ENCODE measurements at regions not wholly inside any gene's neighbourhood (a gene's known extent, or its start where the extent isn't known, plus 50 kb on each side); places are given as distances from the start of the nearest gene placed in this dataset.
A peak's percentile ranks its signal among the peaks of the same experiment; 100 is the strongest.
"Not testable (repeated sequence)": the region's sequence is repeated elsewhere in the genome, so short reads cannot be mapped to it uniquely, and the experiment has no call there.

DNA sequence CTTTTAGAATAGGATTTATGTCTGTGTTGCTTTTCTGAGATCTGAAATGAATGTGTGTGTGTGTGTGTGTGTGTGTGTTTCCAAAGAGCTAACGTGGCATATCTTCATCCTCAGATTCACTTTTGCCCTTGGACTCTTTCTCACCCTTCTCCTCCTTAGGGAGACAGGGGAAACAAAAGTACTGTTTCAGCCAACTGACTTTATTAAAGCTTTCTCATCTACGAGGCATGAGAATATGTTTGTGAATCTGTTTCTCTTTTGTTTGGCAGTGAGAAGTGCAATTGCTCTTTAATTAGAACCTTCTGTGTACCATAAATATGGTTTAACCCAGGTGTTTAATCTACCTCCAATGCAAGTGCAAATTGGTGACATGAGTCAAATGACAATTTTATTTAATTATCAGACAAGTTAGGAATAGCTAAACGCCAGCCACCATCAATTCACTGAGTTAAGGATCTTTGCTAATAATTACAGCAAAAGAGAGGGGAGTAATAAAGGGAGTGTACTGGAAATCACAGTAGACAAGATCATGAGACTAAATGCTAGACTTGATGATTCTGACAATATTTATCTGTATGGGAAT lies 186.4 kb upstream of the COL3A1 start:
- TF ChIP-seq POLR2A (IDR thresholded peaks at IDR 0.05), result no peak
- TF ChIP-seq, protein P1, sequence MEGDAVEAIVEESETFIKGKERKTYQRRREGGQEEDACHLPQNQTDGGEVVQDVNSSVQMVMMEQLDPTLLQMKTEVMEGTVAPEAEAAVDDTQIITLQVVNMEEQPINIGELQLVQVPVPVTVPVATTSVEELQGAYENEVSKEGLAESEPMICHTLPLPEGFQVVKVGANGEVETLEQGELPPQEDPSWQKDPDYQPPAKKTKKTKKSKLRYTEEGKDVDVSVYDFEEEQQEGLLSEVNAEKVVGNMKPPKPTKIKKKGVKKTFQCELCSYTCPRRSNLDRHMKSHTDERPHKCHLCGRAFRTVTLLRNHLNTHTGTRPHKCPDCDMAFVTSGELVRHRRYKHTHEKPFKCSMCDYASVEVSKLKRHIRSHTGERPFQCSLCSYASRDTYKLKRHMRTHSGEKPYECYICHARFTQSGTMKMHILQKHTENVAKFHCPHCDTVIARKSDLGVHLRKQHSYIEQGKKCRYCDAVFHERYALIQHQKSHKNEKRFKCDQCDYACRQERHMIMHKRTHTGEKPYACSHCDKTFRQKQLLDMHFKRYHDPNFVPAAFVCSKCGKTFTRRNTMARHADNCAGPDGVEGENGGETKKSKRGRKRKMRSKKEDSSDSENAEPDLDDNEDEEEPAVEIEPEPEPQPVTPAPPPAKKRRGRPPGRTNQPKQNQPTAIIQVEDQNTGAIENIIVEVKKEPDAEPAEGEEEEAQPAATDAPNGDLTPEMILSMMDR (IDR thresholded peaks at IDR 0.05), result no peak
- Histone ChIP-seq H3K36me3 (ENCODE audit: low read depth, missing control alignments) (no peaks in the 10 kb centered on the region), H3K9me3 (no peaks in the 10 kb centered on the region), H3K27me3 (no peaks in the 10 kb centered on the region), H3K27ac (peak overlapping the region in 1 of 2 donors; percentile 57), H3K4me3 (no peak overlapping the region), H3K4me1 (peaks cover 3% of the 10 kb centered on the region)
- intact Hi-C loops (cut with DNase I; ENCODE audit: low total_unique reads), result no loop called here
- 25 to 39% methylated on average over 3 of the region's 3 CpGs for WGBS, 2 donors
- no peak for DNase-seq

DNA sequence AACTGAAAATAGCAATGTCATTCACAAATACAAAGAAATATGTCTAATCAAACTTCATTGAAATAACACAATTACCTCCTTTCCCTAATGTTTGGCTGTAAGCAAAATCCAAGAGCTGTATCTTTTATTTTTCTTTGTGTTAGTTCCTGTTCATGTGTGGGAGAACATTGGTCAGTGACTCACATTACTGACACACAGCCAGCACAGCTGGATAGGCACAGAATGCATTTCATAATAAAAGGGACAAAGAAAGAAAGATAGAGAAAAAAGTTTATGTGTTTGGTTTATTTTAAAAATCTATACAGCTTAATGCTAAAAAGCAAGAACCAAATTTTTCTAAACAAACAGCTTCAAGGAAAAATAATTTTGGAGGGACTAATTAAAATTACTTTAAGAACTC lies 185.6 kb upstream of the COL3A1 start:
- H3K4me3 ChIP-seq, result no peak overlapping the region
- TF ChIP-seq POLR2A (IDR thresholded peaks at IDR 0.05), result no peak
- TF ChIP-seq, protein P1 (IDR thresholded peaks at IDR 0.05), result no peak
- peaks cover 3% of the 10 kb centered on the region for H3K4me1 ChIP-seq
- intact Hi-C loops (cut with DNase I; ENCODE audit: low total_unique reads), result no loop called here
- H3K27ac ChIP-seq, result peak overlapping the region in 1 of 2 donors; percentile 57
- H3K36me3 ChIP-seq (ENCODE audit: low read depth, missing control alignments), result no peaks in the 10 kb centered on the region
- DNase-seq, result peak; percentile 78
- H3K27me3 ChIP-seq, result no peaks in the 10 kb centered on the region
- H3K9me3 ChIP-seq, result no peaks in the 10 kb centered on the region

DNA sequence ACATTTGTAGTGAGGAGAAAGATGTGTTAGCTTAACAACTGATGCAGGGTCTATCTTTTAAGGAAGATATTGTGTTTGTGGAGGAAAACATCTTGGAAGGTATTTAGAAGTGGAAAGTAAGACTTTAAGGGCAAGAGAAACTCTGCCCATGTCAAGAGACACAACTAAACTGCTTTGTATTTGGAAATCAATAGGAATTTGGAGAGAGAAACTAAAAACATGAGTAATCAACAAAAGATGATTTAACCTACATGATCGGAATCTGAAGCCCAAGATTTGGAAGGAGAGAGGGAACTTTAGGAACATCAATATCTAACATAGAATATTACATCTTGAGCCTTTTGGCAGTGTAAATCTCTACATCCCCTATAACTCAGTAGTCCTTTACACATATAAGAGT lies 184.2 kb upstream of the COL3A1 start:
- Histone ChIP-seq H3K27ac (no peak overlapping the region), H3K4me3 (no peak overlapping the region), H3K4me1 (peaks cover 3% of the 10 kb centered on the region), H3K36me3 (ENCODE audit: low read depth, missing control alignments) (no peaks in the 10 kb centered on the region), H3K27me3 (no peaks in the 10 kb centered on the region), H3K9me3 (no peaks in the 10 kb centered on the region)
- TF ChIP-seq, protein P1 (IDR thresholded peaks at IDR 0.05), result no peak
- no peak for DNase-seq
- 80 to 94% methylated on average over 1 of the region's 1 CpG for WGBS, 2 donors
- intact Hi-C loops (cut with DNase I; ENCODE audit: low total_unique reads), result no loop called here

DNA sequence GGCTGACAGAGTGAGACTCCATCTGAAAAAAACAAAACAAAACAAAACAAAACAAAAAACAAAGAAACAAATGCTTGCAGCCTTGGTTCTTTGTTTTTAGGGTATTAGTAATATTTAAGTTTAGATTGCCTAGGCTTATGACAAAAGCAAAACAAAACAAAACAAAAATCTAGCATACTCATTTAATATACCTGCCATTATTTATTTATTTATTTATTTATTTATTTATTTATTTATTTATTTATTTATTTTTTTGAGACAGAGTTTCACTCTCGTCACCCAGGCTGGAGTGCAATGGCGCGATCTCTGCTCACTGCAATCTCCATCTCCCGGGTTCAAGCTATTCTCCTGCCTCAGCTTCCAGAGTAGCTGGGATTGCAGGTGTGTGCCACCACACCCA lies 179.7 kb upstream of the COL3A1 start:
- H3K4me1 ChIP-seq; H3K9me3 ChIP-seq; H3K27ac ChIP-seq; H3K4me3 ChIP-seq; DNase-seq; H3K36me3 ChIP-seq (ENCODE audit: low read depth, missing control alignments); H3K27me3 ChIP-seq; intact Hi-C loops (cut with DNase I; ENCODE audit: low total_unique reads): not testable (repeated sequence)
- WGBS, 2 donors, result 83 to 88% methylated on average over 4 of the region's 4 CpGs

DNA sequence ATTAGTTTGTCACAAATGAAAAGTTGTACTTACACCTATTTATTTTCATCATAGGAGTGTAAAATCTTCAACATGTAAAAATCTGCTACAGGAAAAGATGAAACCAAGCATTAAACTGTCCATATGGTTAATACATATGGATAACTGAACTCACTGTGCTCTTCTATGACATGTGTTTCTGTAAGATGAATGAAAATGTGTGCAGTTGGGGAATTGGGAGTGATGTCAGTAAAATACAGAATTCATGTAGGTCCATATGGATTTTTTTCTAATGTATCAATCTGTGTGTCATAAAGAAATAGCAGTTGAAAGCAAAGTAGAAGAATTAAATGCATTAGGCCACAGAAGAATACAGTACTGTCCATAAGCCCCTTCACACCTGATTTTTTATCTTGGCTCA lies 178.4 kb upstream of the COL3A1 start:
- TF ChIP-seq, protein P1 (IDR thresholded peaks at IDR 0.05), result no peak
- TF ChIP-seq POLR2A (IDR thresholded peaks at IDR 0.05), result no peak
- intact Hi-C loops (cut with DNase I; ENCODE audit: low total_unique reads), result no loop called here
- Histone ChIP-seq H3K4me1 (no peaks in the 10 kb centered on the region), H3K4me3 (no peak overlapping the region), H3K9me3 (no peaks in the 10 kb centered on the region), H3K27ac (no peak overlapping the region), H3K36me3 (ENCODE audit: low read depth, missing control alignments) (no peaks in the 10 kb centered on the region), H3K27me3 (no peaks in the 10 kb centered on the region)
- no peak for DNase-seq

Measured in testis (tissue), 2 donors.